H1 (cell line): ENCODE measurements at regions not wholly inside any gene's neighbourhood (a gene's known extent, or its start where the extent isn't known, plus 50 kb on each side); places are given as distances from the start of the nearest gene placed in this dataset.

Source experiments
- CTCF ChIA-PET: fragments of 300-600 bp; sonication (Branson Sonifier 250); formaldehyde crosslinking; loops from one replicate; lab custom pipeline; 2021; ENCODE audit not compliant: partially characterized antibody; lab: Charles Lee
- POLR2A ChIA-PET: fragments of 300-600 bp; sonication (Branson Sonifier 250); formaldehyde crosslinking; loops from one replicate; lab custom pipeline; 2021; ENCODE audit warnings: inconsistent platforms; ENCODE audit not compliant: partially characterized antibody; lab: Charles Lee
- DNase-seq, 2 experiments: peaks; one replicate each; pipeline versions ENCODE4 v3.0.0 to v3.0.0-alpha.2; 2010 to 2022; ENCODE audit warnings: low spot score in 2 of 2, low read depth in 1 of 2, mixed read lengths in 1 of 2
- FAIRE-seq: peaks from 2 replicates; lab custom pipeline; 2011; peaks lifted over from hg19 to GRCh38; lab: Jason Lieb, UNC
- H2AFZ ChIP-seq: 2 replicates; pipeline ENCODE4 v1.8.1; 2012; ENCODE audit warnings: low read length, inconsistent platforms
- H2AK5ac ChIP-seq: 2 replicates; pipeline ENCODE4 v1.6.1; 2013; ENCODE audit warnings: low read depth, low read length
- H2BK120ac ChIP-seq: replicated peaks from 2 replicates; pipeline ENCODE3; 2013; ENCODE audit warnings: low read depth, low read length, inconsistent platforms
- H2BK12ac ChIP-seq: 2 replicates; pipeline ENCODE4 v1.6.1; 2013; ENCODE audit warnings: low read depth, low read length
- H2BK15ac ChIP-seq: 2 replicates; pipeline ENCODE4 v1.6.1; 2013; ENCODE audit warnings: low read length
- H2BK20ac ChIP-seq: 2 replicates; pipeline ENCODE4 v1.6.1; 2013; ENCODE audit warnings: low read length
- H2BK5ac ChIP-seq: 2 replicates; pipeline ENCODE4 v1.6.1; 2013; ENCODE audit warnings: low read depth, low read length
- H3K14ac ChIP-seq: 2 replicates; pipeline ENCODE4 v1.6.1; 2013; ENCODE audit warnings: inconsistent platforms; ENCODE audit not compliant: insufficient read length
- H3K18ac ChIP-seq: 2 replicates; pipeline ENCODE4 v1.6.1; 2013; ENCODE audit warnings: low read length; ENCODE audit errors: extremely low read depth
- H3K23ac ChIP-seq: 2 replicates; pipeline ENCODE4 v1.6.1; 2013; ENCODE audit warnings: inconsistent platforms; ENCODE audit not compliant: insufficient read length
- H3K23me2 ChIP-seq: 2 replicates; pipeline ENCODE4 v1.6.1; 2013; ENCODE audit warnings: low read depth, low read length
- H3K27ac ChIP-seq: 2 replicates; pipeline ENCODE4 v1.6.1; 2011; ENCODE audit warnings: low read depth, low read length, inconsistent platforms
- H3K27me3 ChIP-seq, 4 experiments: replicated peaks in 1 of 4; 1 replicate in 1 of 4; 2 replicates in 3 of 4; pipeline versions ENCODE4 v1.6.1 to v1.8.1; 2011 to 2013; ENCODE audit warnings: low read length in 3 of 4, mild to moderate bottlenecking in 3 of 4, inconsistent platforms in 2 of 4, mixed read lengths in 2 of 4, moderate library complexity in 1 of 4; ENCODE audit not compliant: control insufficient read depth in 3 of 4, insufficient read depth in 3 of 4; ENCODE audit errors: extremely low read depth in 1 of 4
- H3K36me3 ChIP-seq, 4 experiments: 2 replicates each; pipeline versions ENCODE4 v1.6.1 to v1.8.1; 2011 to 2013; ENCODE audit warnings: mild to moderate bottlenecking in 4 of 4, low read length in 3 of 4, moderate library complexity in 2 of 4, control low read depth in 1 of 4, inconsistent platforms in 1 of 4; ENCODE audit not compliant: insufficient read depth in 4 of 4, control insufficient read depth in 2 of 4
- H3K4ac ChIP-seq: replicated peaks from 2 replicates; pipeline ENCODE3; 2013; ENCODE audit warnings: low read length, low read depth, mixed read lengths, inconsistent platforms; ENCODE audit not compliant: insufficient read length
- H3K4me1 ChIP-seq, 4 experiments: replicated peaks in 1 of 4; 1 replicate in 1 of 4; 2 replicates in 3 of 4; pipeline versions ENCODE4 v1.6.1 to v1.8.1; 2011 to 2013; ENCODE audit warnings: low read length in 3 of 4, inconsistent platforms in 2 of 4, mixed read lengths in 1 of 4; ENCODE audit not compliant: insufficient read depth in 4 of 4, control insufficient read depth in 3 of 4
- H3K4me2 ChIP-seq, 2 experiments: 2 replicates each; pipeline versions ENCODE4 v1.6.1 to v1.8.1; 2011 to 2013; ENCODE audit warnings: low read depth in 2 of 2, low read length in 2 of 2, control low read depth in 1 of 2, inconsistent platforms in 1 of 2, mild to moderate bottlenecking in 1 of 2; ENCODE audit not compliant: insufficient read depth in 1 of 2
- H3K4me3 ChIP-seq, 4 experiments: fragments of 200-600, 300-600 bp in 1 of 4; sonication (generic), shearing (Covaris generic), sonication (Bioruptor Twin) in 1 of 4; 2 replicates each; pipeline versions ENCODE4 v1.5.1 to v1.8.1; 2011 to 2016; ENCODE audit warnings: low read length in 4 of 4, low read depth in 3 of 4, control low read depth in 2 of 4, inconsistent platforms in 2 of 4, mild to moderate bottlenecking in 2 of 4, mixed read lengths in 1 of 4, moderate library complexity in 1 of 4; ENCODE audit not compliant: insufficient read depth in 2 of 4; ENCODE audit errors: extremely low read depth in 1 of 4
- H3K56ac ChIP-seq: replicated peaks from 2 replicates; pipeline ENCODE3; 2013; ENCODE audit warnings: low read depth, mild to moderate bottlenecking, mixed read lengths, low read length, inconsistent platforms; ENCODE audit not compliant: insufficient read length
- H3K79me1 ChIP-seq: 2 replicates; pipeline ENCODE4 v1.6.1; 2013; ENCODE audit warnings: low read depth, low read length, control low read depth
- H3K79me2 ChIP-seq, 2 experiments: 2 replicates each; pipeline versions ENCODE4 v1.6.1 to v1.8.1; 2012 to 2013; ENCODE audit warnings: low read length in 2 of 2, mild to moderate bottlenecking in 2 of 2, inconsistent platforms in 1 of 2; ENCODE audit not compliant: insufficient read depth in 2 of 2, control insufficient read depth in 1 of 2
- H3K9ac ChIP-seq, 4 experiments: replicated peaks in 1 of 4; 1 replicate in 1 of 4; 2 replicates in 3 of 4; pipeline versions ENCODE4 v1.6.1 to v1.8.1; 2011 to 2013; ENCODE audit warnings: low read depth in 3 of 4, low read length in 3 of 4, control low read depth in 2 of 4, mild to moderate bottlenecking in 2 of 4, moderate library complexity in 2 of 4, inconsistent platforms in 1 of 4; ENCODE audit errors: extremely low read depth in 1 of 4
- H3K9me3 ChIP-seq, 2 experiments: 2 replicates each; pipeline versions ENCODE4 v1.6.1 to v1.8.1; 2012 to 2013; ENCODE audit warnings: mild to moderate bottlenecking in 2 of 2, moderate library complexity in 2 of 2, control low read depth in 1 of 2, inconsistent platforms in 1 of 2, low read depth in 1 of 2, low read length in 1 of 2, mixed read lengths in 1 of 2; ENCODE audit not compliant: insufficient read depth in 2 of 2
- H4K20me1 ChIP-seq, 2 experiments: replicated peaks in 1 of 2; 2 replicates each; pipeline versions ENCODE3 to v1.8.1; 2011 to 2013; ENCODE audit warnings: inconsistent platforms in 2 of 2, low read length in 2 of 2, mild to moderate bottlenecking in 1 of 2; ENCODE audit not compliant: insufficient read depth in 2 of 2, control insufficient read depth in 1 of 2
- H4K5ac ChIP-seq: 2 replicates; pipeline ENCODE4 v1.6.1; 2013; ENCODE audit warnings: low read length, low read depth, mixed read lengths, inconsistent platforms; ENCODE audit not compliant: insufficient read length
- H4K8ac ChIP-seq: 2 replicates; pipeline ENCODE4 v1.8.0; 2013; ENCODE audit warnings: mild to moderate bottlenecking, moderate library complexity, low read length, inconsistent platforms; ENCODE audit not compliant: insufficient read depth; ENCODE audit errors: extremely low read depth
- H4K91ac ChIP-seq: replicated peaks from 2 replicates; pipeline ENCODE3; 2013; ENCODE audit warnings: low read length, mixed read lengths, inconsistent platforms; ENCODE audit not compliant: insufficient read length
- GTF2F1 ChIP-seq: IDR thresholded peaks from 2 replicates; pipeline ENCODE4 v1.6.1; 2012; ENCODE audit warnings: low read depth, low read length, improper control_type of control experiment, borderline replicate concordance
- POLR2AphosphoS5 ChIP-seq: IDR thresholded peaks from 2 replicates; pipeline ENCODE4 v1.6.1; 2011; ENCODE audit warnings: low read depth, low read length
- WGBS, 2 experiments: shearing (Covaris generic) in 1 of 2; methylation state at CpG; one replicate each; pipeline versions ENCODE4 v1.1.6 to v1.1.7; 2013 to 2015; ENCODE audit warnings: low lambda C conversion rate in 2 of 2, mixed read lengths in 2 of 2, inconsistent platforms in 1 of 2, low coverage in 1 of 2, missing lambda C conversion rate in 1 of 2; ENCODE audit not compliant: insufficient replicate concordance in 2 of 2, insufficient coverage in 1 of 2, insufficient read length in 1 of 2; ENCODE audit errors: extremely low coverage in 1 of 2, missing lambda C conversion rate in 1 of 2; 5-methylcytosine and 5-hydroxymethylcytosine counted together
- TF ChIP-seq, protein P1 (sequence below): IDR thresholded peaks from 2 replicates; pipeline ENCODE4 v1.6.1; 2012; ENCODE audit warnings: low read length, inconsistent platforms

DNA sequence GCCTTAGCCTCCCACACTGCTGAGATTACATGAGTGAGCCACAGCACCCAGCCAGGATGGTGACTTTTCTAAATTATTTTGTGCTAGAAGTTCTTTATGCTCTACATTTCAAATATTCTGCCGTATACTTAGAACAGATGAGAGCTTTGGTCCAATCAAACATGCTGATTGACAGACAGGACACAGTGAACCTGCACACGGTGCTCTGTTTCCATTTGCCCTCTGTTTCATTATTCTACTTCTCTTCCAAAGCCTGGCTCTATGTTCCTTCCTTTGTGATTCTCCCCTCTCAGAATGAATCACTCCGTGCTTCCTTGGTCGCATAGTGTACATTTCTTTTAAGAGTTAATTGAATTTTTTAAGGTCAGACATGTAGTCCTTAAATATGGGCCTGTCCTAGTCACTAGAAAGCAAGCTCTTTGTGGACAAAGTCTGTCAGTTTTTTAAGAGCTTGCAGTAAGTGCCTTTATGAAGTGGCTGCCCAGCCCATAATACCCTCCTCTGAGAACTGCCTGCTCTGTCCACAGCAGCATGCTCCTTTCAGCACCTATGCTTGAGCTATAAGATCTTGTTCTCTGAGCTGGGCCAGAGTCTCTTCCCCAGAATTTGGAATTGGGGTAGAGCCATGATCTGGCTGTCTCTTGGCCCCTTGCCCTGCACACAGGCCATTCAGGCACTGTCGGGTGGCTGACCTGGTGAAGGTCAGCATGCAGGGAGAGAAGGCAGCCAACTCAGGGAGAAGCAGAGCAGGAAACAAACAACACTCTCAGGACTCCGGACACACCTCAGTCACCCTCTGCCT is 66.8 kb upstream of the SLC44A3 start:
- Histone ChIP-seq H4K20me1 (no peaks in the 10 kb centered on the region), H3K27ac (no peak overlapping the region)
- no peak for FAIRE-seq

More for the DNA sequence above, 66.8 kb upstream of the SLC44A3 start:
- no peak overlapping the region for H2BK12ac ChIP-seq
- H3K4me2 ChIP-seq = no peak overlapping the region
- H2AFZ ChIP-seq = no peak overlapping the region
- H3K18ac ChIP-seq = no peak overlapping the region
- no peak overlapping the region for H3K4me3 ChIP-seq
- no peak overlapping the region for H3K23ac ChIP-seq
- H4K5ac ChIP-seq = no peak overlapping the region
- DNase-seq = no peak
- H2BK20ac ChIP-seq = no peak overlapping the region
- no peak overlapping the region for H4K8ac ChIP-seq
- no peak overlapping the region for H2BK120ac ChIP-seq
- WGBS, 2 experiments = 80% methylated on average over 6 of the region's 6 CpGs; no CpG with 5 or more reads in 1 of the 2 experiments
- no peaks in the 10 kb centered on the region for H3K79me1 ChIP-seq
- H3K9ac ChIP-seq = no peak overlapping the region
- H3K56ac ChIP-seq = no peak overlapping the region
- H3K23me2 ChIP-seq = no peaks in the 10 kb centered on the region
- peak overlapping the region; percentile 19; the same call in 1 of the 2 replicates for H2BK15ac ChIP-seq
- no peaks in the 10 kb centered on the region for H3K27me3 ChIP-seq
- POLR2A ChIA-PET = no interaction called here
- no peaks in the 10 kb centered on the region for H3K79me2 ChIP-seq
- H3K4ac ChIP-seq = no peak overlapping the region
- CTCF ChIA-PET = interaction anchor here (0.6 to 2.0 kb wide), 4 partner anchors 19 to 789 kb away, joined by 3 to 9 read pairs (median 3); no protein-coding TSS in a partner anchor
- peaks cover 0 to 5% (median 2%) of the 10 kb centered on the region in 4 experiments; a peak in 3 of 7 replicates for H3K4me1 ChIP-seq
- H3K9me3 ChIP-seq = no peaks in the 10 kb centered on the region; a peak in 1 of 4 replicates
- TF ChIP-seq, protein P1, sequence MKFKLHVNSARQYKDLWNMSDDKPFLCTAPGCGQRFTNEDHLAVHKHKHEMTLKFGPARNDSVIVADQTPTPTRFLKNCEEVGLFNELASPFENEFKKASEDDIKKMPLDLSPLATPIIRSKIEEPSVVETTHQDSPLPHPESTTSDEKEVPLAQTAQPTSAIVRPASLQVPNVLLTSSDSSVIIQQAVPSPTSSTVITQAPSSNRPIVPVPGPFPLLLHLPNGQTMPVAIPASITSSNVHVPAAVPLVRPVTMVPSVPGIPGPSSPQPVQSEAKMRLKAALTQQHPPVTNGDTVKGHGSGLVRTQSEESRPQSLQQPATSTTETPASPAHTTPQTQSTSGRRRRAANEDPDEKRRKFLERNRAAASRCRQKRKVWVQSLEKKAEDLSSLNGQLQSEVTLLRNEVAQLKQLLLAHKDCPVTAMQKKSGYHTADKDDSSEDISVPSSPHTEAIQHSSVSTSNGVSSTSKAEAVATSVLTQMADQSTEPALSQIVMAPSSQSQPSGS = no peak
- TF ChIP-seq POLR2AphosphoS5 = no peak
- TF ChIP-seq GTF2F1 = no peak
- no peak overlapping the region for H4K91ac ChIP-seq
- H2BK5ac ChIP-seq = no peak overlapping the region
- no peak overlapping the region for H3K14ac ChIP-seq
- H2AK5ac ChIP-seq = no peak overlapping the region
- H3K36me3 ChIP-seq = no peaks in the 10 kb centered on the region
